Mesothelial cell of epicardium (in vitro differentiated cells): ENCODE measurements at regions not wholly inside any gene's neighbourhood (a gene's known extent, or its start where the extent isn't known, plus 50 kb on each side); places are given as distances from the start of the nearest gene placed in this dataset.

Experiments used
- DNase-seq, 2 experiments: peaks; one replicate each; pipeline ENCODE4 v3.0.0; 2021; ENCODE audit warnings: low spot score in 2 of 2; ENCODE audit not compliant: unreplicated experiment in 2 of 2
- H3K27ac Mint-ChIP-seq: 2 replicates; pipeline ENCODE4 v1.8.0; 2021; ENCODE audit warnings: mixed read lengths
- H3K27me3 Mint-ChIP-seq: 2 replicates; pipeline ENCODE4 v1.8.0; 2021; ENCODE audit warnings: low read depth, mixed read lengths
- H3K36me3 Mint-ChIP-seq: 2 replicates; pipeline ENCODE4 v1.8.0; 2021; ENCODE audit warnings: mixed read lengths
- H3K4me1 Mint-ChIP-seq: 2 replicates; pipeline ENCODE4 v1.8.0; 2021; ENCODE audit warnings: mixed read lengths
- H3K4me3 Mint-ChIP-seq: 2 replicates; pipeline ENCODE4 v1.8.0; 2021; ENCODE audit warnings: mild to moderate bottlenecking, moderate library complexity, mixed read lengths
- H3K9me3 Mint-ChIP-seq: 2 replicates; pipeline ENCODE4 v1.8.0; 2021; ENCODE audit warnings: mixed read lengths
- CTCF ChIP-seq: fragments of 200-600 bp; sonication (generic); IDR thresholded peaks from one replicate; pipeline ENCODE4 v1.5.0; 2021; ENCODE audit warnings: antibody characterized with exemption; ENCODE audit not compliant: unreplicated experiment

- Mint-ChIP-seq H3K4me3 (peak overlapping the region; percentile 3), H3K9me3 (no peaks in the 10 kb centered on the region), H3K36me3 (no peaks in the 10 kb centered on the region), H3K4me1 (peaks cover 28% of the 10 kb centered on the region), H3K27me3 (no peaks in the 10 kb centered on the region), H3K27ac (peak overlapping the region; percentile 11)
- no peak for TF ChIP-seq CTCF
- peak in 1 of 2 experiments; percentile 47 for DNase-seq
Observed at GRCh38 chr16:73304008-73304774, 256.3 kb upstream of the ZFHX3 start.

- no peaks in the 10 kb centered on the region for H3K27me3 Mint-ChIP-seq
- no peaks in the 10 kb centered on the region for H3K36me3 Mint-ChIP-seq
- no peaks in the 10 kb centered on the region for H3K9me3 Mint-ChIP-seq
- H3K4me3 Mint-ChIP-seq: no peak overlapping the region
- H3K27ac Mint-ChIP-seq: no peak overlapping the region
- DNase-seq: no peak
- peaks cover 37% of the 10 kb centered on the region for H3K4me1 Mint-ChIP-seq
- TF ChIP-seq CTCF: no peak
Observed at GRCh38 chr16:73302942-73303341, 255.0 kb upstream of the ZFHX3 start.

- no peaks in the 10 kb centered on the region for H3K36me3 Mint-ChIP-seq
- DNase-seq: no peak
- H3K27ac Mint-ChIP-seq: no peak overlapping the region
- no peak overlapping the region for H3K4me3 Mint-ChIP-seq
- peaks cover 37% of the 10 kb centered on the region for H3K4me1 Mint-ChIP-seq
- no peaks in the 10 kb centered on the region for H3K9me3 Mint-ChIP-seq
- no peaks in the 10 kb centered on the region for H3K27me3 Mint-ChIP-seq
- TF ChIP-seq CTCF: no peak
Observed at GRCh38 chr16:73301984-73302383, 254.1 kb upstream of the ZFHX3 start.

GRCh38 chr16:73299346-73299745 is 251.4 kb upstream of the ZFHX3 start:
- H3K27me3 Mint-ChIP-seq: no peaks in the 10 kb centered on the region
- no peak for TF ChIP-seq CTCF
- H3K9me3 Mint-ChIP-seq: no peaks in the 10 kb centered on the region
- H3K4me3 Mint-ChIP-seq: no peak overlapping the region
- peak overlapping the region; percentile 29 for H3K27ac Mint-ChIP-seq
- peaks cover 25% of the 10 kb centered on the region for H3K4me1 Mint-ChIP-seq
- no peak for DNase-seq
- H3K36me3 Mint-ChIP-seq: no peaks in the 10 kb centered on the region

GRCh38 chr16:73298562-73298961 is 250.6 kb upstream of the ZFHX3 start:
- no peak for DNase-seq
- no peaks in the 10 kb centered on the region for H3K27me3 Mint-ChIP-seq
- no peaks in the 10 kb centered on the region for H3K36me3 Mint-ChIP-seq
- no peak overlapping the region for H3K4me3 Mint-ChIP-seq
- no peaks in the 10 kb centered on the region for H3K9me3 Mint-ChIP-seq
- H3K27ac Mint-ChIP-seq: peak overlapping the region; percentile 90
- H3K4me1 Mint-ChIP-seq: peaks cover 17% of the 10 kb centered on the region
- TF ChIP-seq CTCF: no peak
